ENCODE measurements at regions not wholly inside any gene's neighbourhood (a gene's known extent, or its start where the extent isn't known, plus 50 kb on each side); places are given as distances from the start of the nearest gene placed in this dataset.

GRCh38 chr15:70203981-70204560, 106.4 kb upstream of the TLE3 start:
- TF ChIP-seq CTCF (IDR thresholded peaks at IDR 0.05), result no peak
- no peak for TF ChIP-seq POLR2A (IDR thresholded peaks at IDR 0.05)
